GM18907 (cell line): ENCODE measurements at regions not wholly inside any gene's neighbourhood (a gene's known extent, or its start where the extent isn't known, plus 50 kb on each side); places are given as distances from the start of the nearest gene placed in this dataset.
"Not testable (repeated sequence)": the region's sequence is repeated elsewhere in the genome, so short reads cannot be mapped to it uniquely, and the experiment has no call there.

Source experiments
- ATAC-seq: cut with Tn5 transposase; IDR thresholded peaks from one replicate; pipeline ENCODE4 v1.9.1; 2021; ENCODE audit warnings: mild to moderate bottlenecking, moderate library complexity; ENCODE audit not compliant: unreplicated experiment

DNA sequence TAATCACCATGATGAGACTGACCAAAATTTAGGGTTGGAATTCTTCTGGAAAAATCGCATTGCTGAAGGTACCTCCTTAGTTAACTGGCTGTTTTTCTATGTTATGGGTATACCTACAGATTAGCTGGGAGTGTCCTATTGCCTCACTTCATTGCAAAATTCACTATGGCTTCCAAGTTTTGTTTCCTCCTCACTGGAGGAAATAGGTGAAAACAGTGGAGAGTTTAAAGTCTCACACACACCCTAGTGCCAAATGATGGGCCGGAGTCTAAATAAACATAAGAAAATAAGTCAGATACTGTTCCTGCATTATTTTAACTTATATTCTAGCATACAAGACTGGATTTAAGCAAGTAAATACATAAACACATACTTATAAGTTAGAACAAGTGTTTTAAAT, 98.2 kb downstream of the AHR start:
- ATAC-seq: no peak

- peak; percentile 78 for ATAC-seq
Measured at GRCh38 chr7:17401791-17402627, 103.6 kb downstream of the AHR start.

DNA sequence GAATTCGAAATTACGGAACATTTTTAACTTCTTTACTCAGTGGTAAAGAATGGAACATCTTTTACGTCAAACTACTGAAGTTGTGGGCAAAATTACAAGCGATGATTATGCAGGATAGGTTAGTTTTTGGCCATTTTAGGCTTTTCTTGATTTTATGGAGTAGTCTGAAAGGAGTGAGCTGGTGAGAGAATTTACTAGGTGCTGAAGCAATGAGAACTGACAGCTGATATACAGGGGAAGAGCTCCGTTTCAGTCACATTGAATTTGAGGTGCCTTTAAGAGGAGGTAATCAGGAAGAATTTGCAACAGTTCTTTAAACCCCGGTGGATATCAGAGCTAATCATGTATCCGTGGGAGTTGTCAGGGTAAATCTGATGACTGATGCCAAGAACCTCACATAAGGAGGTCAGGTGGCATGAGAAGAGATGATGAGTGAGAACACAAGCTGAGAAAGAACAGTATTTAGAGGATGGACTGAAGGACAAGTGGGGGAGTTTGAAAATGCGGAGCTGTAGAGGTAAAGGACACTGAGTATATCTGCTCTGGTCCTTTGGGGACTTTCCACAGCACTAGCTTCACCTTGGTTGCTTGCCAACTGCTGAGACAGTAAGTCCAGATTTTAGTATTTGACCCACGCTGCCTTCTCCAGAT, 104.3 kb downstream of the AHR start:
- ATAC-seq: peak; percentile 87

DNA sequence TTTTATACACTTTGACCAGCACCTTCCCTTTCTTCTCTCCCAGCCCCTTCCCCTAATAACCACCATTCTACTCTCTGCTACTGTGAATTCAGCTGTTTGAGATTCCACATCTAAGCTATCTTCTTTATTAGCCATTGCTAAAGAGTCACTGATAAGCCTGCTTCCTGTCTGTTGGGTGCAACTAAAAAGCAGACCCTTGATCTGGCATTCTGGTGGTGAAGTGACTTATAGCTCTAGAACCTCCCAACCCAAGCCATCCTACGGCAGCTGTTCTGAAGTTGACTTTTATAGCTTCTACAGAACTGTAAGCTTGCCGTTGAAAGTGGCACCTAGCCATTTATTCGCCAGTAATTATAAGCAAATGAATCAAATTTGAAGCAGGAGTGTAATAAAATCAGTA, 105.6 kb downstream of the AHR start:
- ATAC-seq: no peak

DNA sequence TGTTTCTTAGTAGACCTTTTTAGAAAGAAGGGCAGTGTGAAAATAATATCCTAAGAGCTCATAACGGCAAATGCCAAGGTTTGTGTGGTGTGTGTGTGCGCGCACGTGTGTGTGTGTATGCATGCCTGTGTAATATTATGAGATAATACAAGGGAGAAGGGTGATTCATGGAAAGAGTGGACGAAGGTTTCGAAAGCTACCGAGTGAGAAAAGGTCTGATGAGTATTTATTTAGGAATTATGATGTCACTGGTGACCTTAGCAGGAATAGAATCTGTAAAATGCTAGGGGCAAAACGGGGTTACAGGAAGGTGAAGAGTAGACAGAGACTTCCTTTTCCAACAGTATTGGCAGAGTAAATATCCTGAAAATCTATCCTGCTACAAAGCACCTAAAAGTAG, 107.3 kb downstream of the AHR start:
- no peak for ATAC-seq

GRCh38 chr7:17406738-17407137, 108.3 kb downstream of the AHR start:
- ATAC-seq: no peak

DNA sequence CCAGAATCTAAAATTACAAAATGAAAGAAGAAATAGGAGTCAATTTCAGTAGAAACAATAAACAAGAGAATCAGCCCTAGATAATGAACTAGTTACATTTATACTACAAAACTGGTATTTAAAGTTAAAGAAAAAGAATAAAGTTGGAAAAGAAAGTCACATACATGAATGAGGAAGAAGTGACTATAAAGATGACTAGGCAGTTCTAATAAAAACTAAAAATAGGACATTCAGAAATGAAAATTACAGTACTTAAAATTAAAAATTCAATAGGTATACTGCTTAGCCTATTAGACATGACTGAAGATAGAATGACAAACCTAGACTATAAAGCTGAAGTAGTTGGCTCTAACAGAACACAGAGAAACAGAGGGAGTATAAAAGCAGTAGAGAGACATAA, 108.8 kb downstream of the AHR start:
- no peak for ATAC-seq

DNA sequence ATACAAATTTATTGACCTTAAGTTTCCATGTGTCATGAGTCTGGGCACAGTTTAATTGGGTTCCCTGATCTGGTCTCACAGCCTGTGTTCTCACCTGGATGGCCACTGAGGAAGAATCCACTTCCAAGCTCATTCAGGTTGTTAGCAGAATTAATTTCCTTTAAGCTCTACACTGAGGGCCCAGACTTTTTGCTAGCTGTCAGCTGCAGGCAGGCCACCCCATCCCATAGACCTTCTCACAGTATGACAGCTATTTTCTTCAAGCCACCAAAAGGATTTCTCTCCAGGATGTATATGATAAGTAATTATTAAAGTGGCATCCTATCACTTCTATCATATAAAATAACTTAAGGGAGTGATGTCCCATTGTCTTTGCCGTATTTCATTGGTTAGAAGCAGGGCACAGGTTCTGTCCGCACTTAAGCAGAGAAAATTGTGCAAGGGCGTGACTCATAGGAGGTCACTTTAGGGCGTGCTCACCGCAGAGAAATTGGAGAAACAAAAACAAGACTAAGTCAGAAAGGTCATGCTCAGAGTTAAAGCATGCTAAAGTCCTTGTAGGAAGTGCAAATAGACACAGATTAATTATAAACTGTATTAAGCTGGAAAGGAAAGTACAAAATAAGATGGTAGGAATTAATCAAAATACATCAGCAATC, 109.9 kb downstream of the AHR start:
- ATAC-seq: no peak

- ATAC-seq: no peak
Measured at GRCh38 chr7:17408904-17409290, 110.4 kb downstream of the AHR start.

- ATAC-seq: peak; percentile 89
Measured at GRCh38 chr7:17411922-17412321, 113.5 kb downstream of the AHR start.

GRCh38 chr7:17412883-17413282, 114.4 kb downstream of the AHR start:
- ATAC-seq: no peak

GRCh38 chr7:17415955-17416354, 117.5 kb downstream of the AHR start:
- ATAC-seq: no peak

GRCh38 chr7:17420308-17421015, 122.0 kb downstream of the AHR start:
- not testable (repeated sequence) for ATAC-seq

DNA sequence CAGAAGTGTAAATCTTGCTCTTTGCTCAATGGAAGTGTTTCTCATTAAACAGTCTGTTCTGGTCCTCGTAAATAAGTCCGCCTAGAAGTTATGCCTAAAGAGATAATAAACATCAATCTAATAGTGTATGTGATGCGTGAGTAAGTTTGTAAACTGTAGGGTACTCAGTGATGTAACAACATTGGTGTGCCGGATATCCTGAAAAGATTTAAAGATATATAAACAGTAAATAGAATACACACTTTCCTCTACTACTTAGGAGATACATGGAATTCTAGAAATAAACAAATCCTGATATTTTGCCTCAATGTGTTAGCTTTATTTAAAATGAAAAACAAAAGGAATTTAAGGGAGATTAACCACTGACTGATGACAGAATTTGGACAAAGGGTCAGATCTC, 123.5 kb downstream of the AHR start:
- ATAC-seq: no peak

DNA sequence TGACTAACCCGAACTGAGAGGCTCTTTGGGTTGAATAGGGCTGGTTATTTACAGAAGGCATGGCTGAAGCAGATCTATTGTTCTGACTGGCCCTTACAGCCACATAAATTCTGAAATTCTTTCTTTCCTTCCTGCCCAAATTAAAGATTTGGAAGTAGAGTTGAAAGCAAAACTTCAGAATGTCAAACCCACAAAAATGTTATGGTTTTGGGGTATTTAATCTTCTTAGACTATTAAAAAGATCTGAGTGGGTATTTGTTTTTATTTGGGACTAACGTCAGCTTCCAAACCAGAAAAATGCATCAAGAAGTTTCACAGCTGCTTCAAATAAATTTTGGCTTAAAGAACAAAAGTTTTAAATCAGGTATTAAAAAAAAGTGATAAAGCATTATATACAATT, 124.5 kb downstream of the AHR start:
- ATAC-seq: no peak

DNA sequence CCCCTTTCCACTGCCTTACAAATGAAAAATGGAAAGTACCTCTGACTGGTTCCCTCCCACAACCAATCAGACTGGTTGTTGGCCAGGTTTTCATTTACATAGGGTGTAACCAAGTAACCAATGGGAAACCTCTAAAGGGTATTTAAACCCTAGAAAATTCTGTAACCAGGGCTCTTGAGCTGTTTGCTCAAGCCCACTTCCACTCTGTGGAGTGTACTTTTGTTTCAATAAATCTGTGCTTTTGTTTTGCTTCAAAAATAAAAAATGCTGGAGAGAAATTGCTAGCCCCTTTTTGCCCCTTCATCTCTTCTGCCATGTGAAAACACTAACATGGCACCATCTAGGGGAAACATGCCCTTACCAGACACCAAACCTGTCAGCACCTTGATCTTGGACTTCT, 129.5 kb downstream of the AHR start:
- ATAC-seq: no peak

GRCh38 chr7:17429579-17429978, 131.1 kb downstream of the AHR start:
- ATAC-seq: no peak

- ATAC-seq: no peak
Measured at GRCh38 chr7:17432793-17433192, 134.3 kb downstream of the AHR start.

DNA sequence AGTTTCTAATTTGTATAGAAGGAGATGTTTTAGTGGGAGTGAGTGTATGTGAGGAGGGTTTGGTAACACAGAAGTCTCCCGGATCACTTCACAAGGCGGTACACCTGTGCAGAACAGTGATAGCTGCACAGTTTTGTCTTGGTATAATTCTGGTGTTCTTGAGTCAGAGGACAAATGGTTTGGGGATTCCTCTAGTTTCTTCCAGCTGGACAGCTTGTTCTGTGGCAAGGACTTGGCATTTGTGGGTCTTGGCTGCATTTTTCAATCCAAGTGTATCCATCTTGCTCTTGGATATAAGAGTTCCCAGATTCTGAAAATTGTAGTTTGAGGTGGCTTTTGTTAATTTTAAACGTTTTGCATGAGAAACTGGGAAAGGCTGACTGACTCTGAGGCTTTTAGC, 135.7 kb downstream of the AHR start:
- ATAC-seq: no peak

GRCh38 chr7:17434841-17435692, 136.6 kb downstream of the AHR start:
- ATAC-seq: no peak

GRCh38 chr7:17436126-17436525, 137.7 kb downstream of the AHR start:
- no peak for ATAC-seq
